ENCODE measurements at regions not wholly inside any gene's neighbourhood (a gene's known extent, or its start where the extent isn't known, plus 50 kb on each side); places are given as distances from the start of the nearest gene placed in this dataset.

- TF ChIP-seq CTCF (IDR thresholded peaks at IDR 0.05) (no peak), POLR2A (IDR thresholded peaks at IDR 0.05) (no peak)
These were observed 274.2 kb downstream of the ZIC4 start for GRCh38 chr3:147132168-147132567.
